ENCODE measurements at regions not wholly inside any gene's neighbourhood (a gene's known extent, or its start where the extent isn't known, plus 50 kb on each side); places are given as distances from the start of the nearest gene placed in this dataset.

GRCh38 chr2:16298866-16299265 is 358.5 kb downstream of the MYCN start:
- TF ChIP-seq, protein P1, sequence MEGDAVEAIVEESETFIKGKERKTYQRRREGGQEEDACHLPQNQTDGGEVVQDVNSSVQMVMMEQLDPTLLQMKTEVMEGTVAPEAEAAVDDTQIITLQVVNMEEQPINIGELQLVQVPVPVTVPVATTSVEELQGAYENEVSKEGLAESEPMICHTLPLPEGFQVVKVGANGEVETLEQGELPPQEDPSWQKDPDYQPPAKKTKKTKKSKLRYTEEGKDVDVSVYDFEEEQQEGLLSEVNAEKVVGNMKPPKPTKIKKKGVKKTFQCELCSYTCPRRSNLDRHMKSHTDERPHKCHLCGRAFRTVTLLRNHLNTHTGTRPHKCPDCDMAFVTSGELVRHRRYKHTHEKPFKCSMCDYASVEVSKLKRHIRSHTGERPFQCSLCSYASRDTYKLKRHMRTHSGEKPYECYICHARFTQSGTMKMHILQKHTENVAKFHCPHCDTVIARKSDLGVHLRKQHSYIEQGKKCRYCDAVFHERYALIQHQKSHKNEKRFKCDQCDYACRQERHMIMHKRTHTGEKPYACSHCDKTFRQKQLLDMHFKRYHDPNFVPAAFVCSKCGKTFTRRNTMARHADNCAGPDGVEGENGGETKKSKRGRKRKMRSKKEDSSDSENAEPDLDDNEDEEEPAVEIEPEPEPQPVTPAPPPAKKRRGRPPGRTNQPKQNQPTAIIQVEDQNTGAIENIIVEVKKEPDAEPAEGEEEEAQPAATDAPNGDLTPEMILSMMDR (IDR thresholded peaks at IDR 0.05), result no peak
- TF ChIP-seq POLR2A (IDR thresholded peaks at IDR 0.05), result no peak
